ENCODE measurements at regions not wholly inside any gene's neighbourhood (a gene's known extent, or its start where the extent isn't known, plus 50 kb on each side); places are given as distances from the start of the nearest gene placed in this dataset.

DNA sequence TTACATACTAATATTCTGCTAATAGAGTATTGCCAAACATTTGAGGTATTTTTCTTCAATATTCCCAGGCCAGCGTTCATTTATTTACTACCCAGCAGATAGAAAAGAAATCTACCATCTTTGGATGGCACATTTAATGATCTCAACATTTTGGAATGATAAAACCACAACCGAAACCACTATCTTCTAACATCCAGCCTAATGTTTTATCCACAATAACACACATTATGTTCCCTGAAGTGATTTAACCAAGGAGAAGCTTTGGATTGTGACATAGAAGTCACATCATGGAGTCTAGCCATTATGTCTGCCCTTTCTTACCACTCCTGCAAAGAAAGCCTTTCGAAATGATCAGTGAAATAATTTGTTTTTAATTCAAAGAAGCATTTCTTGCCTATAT, 497.1 kb upstream of the PLXNA2 start:
- in situ Hi-C loops (cut with HindIII; ENCODE audit: low pct_unique_long_range_greater_than_20kb, low sequenced_read_pairs) (no loop called here), intact Hi-C loops (cut with micrococcal nuclease; ENCODE audit: unreplicated experiment) (no loop called here)
- Histone ChIP-seq H3K27ac (ENCODE audit: low read length) (no peak overlapping the region), H3K36me3 (ENCODE audit: control insufficient read depth, insufficient read depth, low read length) (no peaks in the 10 kb centered on the region), H3K27me3 (ENCODE audit: control insufficient read depth, insufficient read depth, low read length) (no peaks in the 10 kb centered on the region), H3K9me3 (ENCODE audit: control insufficient read depth, insufficient read depth, low read depth, low read length) (no peaks in the 10 kb centered on the region), H3K4me1 (ENCODE audit: control insufficient read depth, insufficient read depth, low read length) (no peaks in the 10 kb centered on the region), H3K4me3 (ENCODE audit: low read depth in 2 of 2, low read length in 2 of 2) (no peak overlapping the region)
- DNase-seq (ENCODE audit: low read depth, low spot score): no peak
- no TSS peak for BruUV-seq (replicated peaks)
- ChIA-PET POLR2A (no interaction called here), CTCF (no interaction called here)
- ATAC-seq: no peak
- TF ChIP-seq, protein P1, sequence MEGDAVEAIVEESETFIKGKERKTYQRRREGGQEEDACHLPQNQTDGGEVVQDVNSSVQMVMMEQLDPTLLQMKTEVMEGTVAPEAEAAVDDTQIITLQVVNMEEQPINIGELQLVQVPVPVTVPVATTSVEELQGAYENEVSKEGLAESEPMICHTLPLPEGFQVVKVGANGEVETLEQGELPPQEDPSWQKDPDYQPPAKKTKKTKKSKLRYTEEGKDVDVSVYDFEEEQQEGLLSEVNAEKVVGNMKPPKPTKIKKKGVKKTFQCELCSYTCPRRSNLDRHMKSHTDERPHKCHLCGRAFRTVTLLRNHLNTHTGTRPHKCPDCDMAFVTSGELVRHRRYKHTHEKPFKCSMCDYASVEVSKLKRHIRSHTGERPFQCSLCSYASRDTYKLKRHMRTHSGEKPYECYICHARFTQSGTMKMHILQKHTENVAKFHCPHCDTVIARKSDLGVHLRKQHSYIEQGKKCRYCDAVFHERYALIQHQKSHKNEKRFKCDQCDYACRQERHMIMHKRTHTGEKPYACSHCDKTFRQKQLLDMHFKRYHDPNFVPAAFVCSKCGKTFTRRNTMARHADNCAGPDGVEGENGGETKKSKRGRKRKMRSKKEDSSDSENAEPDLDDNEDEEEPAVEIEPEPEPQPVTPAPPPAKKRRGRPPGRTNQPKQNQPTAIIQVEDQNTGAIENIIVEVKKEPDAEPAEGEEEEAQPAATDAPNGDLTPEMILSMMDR (IDR thresholded peaks at IDR 0.05): no peak
- no peak for TF ChIP-seq POLR2AphosphoS5 (IDR thresholded peaks at IDR 0.05; ENCODE audit: low read depth, low read length)
- TF ChIP-seq, protein P2, sequence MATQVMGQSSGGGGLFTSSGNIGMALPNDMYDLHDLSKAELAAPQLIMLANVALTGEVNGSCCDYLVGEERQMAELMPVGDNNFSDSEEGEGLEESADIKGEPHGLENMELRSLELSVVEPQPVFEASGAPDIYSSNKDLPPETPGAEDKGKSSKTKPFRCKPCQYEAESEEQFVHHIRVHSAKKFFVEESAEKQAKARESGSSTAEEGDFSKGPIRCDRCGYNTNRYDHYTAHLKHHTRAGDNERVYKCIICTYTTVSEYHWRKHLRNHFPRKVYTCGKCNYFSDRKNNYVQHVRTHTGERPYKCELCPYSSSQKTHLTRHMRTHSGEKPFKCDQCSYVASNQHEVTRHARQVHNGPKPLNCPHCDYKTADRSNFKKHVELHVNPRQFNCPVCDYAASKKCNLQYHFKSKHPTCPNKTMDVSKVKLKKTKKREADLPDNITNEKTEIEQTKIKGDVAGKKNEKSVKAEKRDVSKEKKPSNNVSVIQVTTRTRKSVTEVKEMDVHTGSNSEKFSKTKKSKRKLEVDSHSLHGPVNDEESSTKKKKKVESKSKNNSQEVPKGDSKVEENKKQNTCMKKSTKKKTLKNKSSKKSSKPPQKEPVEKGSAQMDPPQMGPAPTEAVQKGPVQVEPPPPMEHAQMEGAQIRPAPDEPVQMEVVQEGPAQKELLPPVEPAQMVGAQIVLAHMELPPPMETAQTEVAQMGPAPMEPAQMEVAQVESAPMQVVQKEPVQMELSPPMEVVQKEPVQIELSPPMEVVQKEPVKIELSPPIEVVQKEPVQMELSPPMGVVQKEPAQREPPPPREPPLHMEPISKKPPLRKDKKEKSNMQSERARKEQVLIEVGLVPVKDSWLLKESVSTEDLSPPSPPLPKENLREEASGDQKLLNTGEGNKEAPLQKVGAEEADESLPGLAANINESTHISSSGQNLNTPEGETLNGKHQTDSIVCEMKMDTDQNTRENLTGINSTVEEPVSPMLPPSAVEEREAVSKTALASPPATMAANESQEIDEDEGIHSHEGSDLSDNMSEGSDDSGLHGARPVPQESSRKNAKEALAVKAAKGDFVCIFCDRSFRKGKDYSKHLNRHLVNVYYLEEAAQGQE (IDR thresholded peaks at IDR 0.05; ENCODE audit: insufficient read depth in 1 of 2, low read depth in 2 of 2, low read length in 1 of 2): no peak
- TF ChIP-seq SIN3A (IDR thresholded peaks at IDR 0.05; ENCODE audit: borderline replicate concordance, insufficient read depth, low read depth, low read length): no peak

DNA sequence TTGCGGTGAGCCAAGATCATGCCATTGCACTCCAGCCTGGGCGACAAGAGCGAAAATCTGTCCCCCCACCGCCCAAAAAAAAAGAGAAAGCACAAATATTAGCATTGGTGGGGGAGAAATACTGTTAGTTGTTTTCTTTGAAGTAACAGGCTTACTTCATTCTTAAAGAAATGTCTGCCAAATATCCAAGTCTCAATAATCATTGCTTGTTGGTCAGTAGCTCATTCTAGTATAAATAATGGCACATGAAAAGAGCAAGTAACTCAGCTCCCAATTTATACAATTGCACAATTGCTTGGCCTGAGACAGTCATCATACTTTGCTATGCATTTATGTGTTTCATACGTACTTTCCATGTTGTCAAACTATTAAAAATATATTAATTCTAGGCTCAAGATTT, 499.2 kb upstream of the PLXNA2 start:
- no peaks in the 10 kb centered on the region for H3K36me3 ChIP-seq (ENCODE audit: control insufficient read depth, insufficient read depth, low read length)
- H3K4me3 ChIP-seq (ENCODE audit: low read depth in 2 of 2, low read length in 2 of 2): no peak overlapping the region
- no peak for DNase-seq (ENCODE audit: low read depth, low spot score)
- no peaks in the 10 kb centered on the region for H3K4me1 ChIP-seq (ENCODE audit: control insufficient read depth, insufficient read depth, low read length)
- ChIA-PET POLR2A (no interaction called here), CTCF (no interaction called here)
- intact Hi-C loops (cut with micrococcal nuclease; ENCODE audit: unreplicated experiment) (no loop called here), in situ Hi-C loops (cut with HindIII; ENCODE audit: low pct_unique_long_range_greater_than_20kb, low sequenced_read_pairs) (no loop called here)
- no peak for ATAC-seq
- BruUV-seq (replicated peaks): no TSS peak
- H3K27me3 ChIP-seq (ENCODE audit: control insufficient read depth, insufficient read depth, low read length): no peaks in the 10 kb centered on the region
- TF ChIP-seq SIN3A (IDR thresholded peaks at IDR 0.05; ENCODE audit: borderline replicate concordance, insufficient read depth, low read depth, low read length) (no peak), POLR2AphosphoS5 (IDR thresholded peaks at IDR 0.05; ENCODE audit: low read depth, low read length) (no peak), TCF7L2 (IDR thresholded peaks at IDR 0.05; ENCODE audit: low read depth, low read length) (no peak)
- TF ChIP-seq, protein P1 (IDR thresholded peaks at IDR 0.05): no peak
- TF ChIP-seq, protein P2 (IDR thresholded peaks at IDR 0.05; ENCODE audit: insufficient read depth in 1 of 2, low read depth in 2 of 2, low read length in 1 of 2): no peak
- no peak overlapping the region for H3K27ac ChIP-seq (ENCODE audit: low read length)
- no peaks in the 10 kb centered on the region for H3K9me3 ChIP-seq (ENCODE audit: control insufficient read depth, insufficient read depth, low read depth, low read length)
